NCI-H1930 (cell line): ENCODE measurements at regions not wholly inside any gene's neighbourhood (a gene's known extent, or its start where the extent isn't known, plus 50 kb on each side); places are given as distances from the start of the nearest gene placed in this dataset.

ENCODE experiments used
- DNase-seq, 2 experiments: peaks; one replicate each; lab custom pipeline; 2025; lab: John Stamatoyannopoulos, UW

GRCh38 chr6:4294636-4295035 lies 159.3 kb upstream of the ECI2 start:
- no peak for DNase-seq

- no peak for DNase-seq
Observed at GRCh38 chr6:4291453-4292403, 156.4 kb upstream of the ECI2 start.

GRCh38 chr6:4289770-4290320 lies 154.5 kb upstream of the ECI2 start:
- no peak for DNase-seq

- DNase-seq: no peak
Observed at GRCh38 chr6:4287811-4288244, 152.5 kb upstream of the ECI2 start.

DNA sequence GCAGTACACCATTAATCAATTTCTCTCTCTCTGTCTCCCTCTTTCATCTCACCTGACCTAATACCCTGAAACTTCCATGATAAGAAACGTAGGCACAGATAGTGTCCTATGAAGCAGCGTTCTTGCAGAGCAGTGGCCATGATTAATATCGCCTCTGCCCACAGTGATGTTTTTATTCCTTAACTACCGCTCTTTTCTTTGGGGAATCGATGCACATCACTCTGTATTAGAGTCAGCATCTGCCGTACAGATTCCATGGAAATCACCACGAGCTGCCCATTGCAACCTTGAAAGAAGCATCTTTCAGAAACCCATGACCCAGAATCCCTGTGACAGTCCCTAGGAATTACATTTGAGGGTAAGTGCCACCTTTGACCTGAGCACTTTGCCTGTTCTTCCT lies 152.0 kb upstream of the ECI2 start:
- no peak for DNase-seq

DNA sequence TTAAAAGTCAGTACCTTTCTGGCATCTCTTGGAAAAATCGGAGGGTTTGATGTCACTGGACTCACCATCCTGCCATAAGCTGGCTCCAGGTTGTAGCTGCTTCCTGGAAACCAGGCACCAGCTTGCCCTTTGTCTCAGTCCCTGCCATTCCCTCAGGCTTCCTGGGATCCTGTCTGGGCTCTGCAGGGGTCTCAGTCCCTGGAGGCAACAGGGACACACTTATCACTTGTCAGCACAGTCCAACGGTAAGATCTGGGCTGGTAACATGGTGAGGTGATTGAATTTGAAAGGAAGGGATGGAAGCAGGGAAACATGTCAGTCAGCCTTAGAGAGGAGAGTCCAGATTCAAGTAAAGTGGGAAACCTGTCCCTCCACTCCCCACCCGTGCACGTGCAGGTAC lies 147.6 kb upstream of the ECI2 start:
- DNase-seq: no peak

DNA sequence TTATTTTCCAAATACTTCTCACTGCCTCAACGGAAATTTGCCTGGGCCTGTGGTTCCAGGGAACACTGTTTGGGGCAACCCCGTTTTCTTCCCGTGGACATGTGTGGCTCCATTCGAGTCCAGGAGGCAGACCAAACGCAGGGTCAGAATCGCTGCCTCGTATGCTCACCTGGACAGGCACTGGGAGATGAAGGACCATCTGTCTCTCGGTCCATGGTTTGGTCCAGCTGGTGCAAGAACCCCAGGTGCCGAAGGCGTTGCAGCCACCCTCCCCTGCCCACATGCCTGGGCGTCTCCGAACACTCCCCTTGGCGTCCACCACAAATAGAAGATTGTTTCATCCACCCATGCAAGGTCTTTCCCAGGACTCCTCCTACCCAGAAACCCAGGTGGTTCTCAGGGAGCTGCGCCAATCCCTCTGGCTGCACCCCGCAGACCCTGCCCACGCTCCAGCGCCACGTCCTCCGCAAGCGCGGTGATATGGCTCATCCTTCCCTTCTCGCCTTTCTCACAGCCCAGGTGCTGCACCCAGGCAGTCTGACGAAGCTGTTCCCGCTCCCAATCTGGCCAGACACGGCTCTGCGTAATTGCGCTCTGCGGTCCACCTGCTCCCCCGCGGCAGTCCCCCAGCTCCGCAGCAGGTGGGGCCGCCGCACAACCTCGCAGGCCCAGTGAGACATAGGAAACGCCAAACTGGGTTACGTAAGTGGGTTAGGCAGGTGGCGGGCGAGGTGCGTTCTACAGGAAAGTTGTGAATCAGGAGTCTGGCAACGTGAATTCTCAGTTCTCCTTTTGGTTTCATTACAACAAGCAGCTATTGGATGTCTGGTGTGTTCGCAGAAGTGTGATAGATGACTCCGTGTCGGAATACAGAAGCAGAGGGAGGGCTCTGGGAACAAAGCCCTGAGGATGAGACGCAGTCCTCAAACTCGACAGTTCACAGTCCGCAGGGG lies 146.2 kb upstream of the ECI2 start:
- peak in 1 of 2 experiments; percentile 1 for DNase-seq

GRCh38 chr6:4280707-4281106 lies 145.3 kb upstream of the ECI2 start:
- no peak for DNase-seq

- no peak for DNase-seq
Observed at GRCh38 chr6:4280031-4280430, 144.7 kb upstream of the ECI2 start.

GRCh38 chr6:4274382-4275082 lies 139.2 kb upstream of the ECI2 start:
- DNase-seq: no peak

DNA sequence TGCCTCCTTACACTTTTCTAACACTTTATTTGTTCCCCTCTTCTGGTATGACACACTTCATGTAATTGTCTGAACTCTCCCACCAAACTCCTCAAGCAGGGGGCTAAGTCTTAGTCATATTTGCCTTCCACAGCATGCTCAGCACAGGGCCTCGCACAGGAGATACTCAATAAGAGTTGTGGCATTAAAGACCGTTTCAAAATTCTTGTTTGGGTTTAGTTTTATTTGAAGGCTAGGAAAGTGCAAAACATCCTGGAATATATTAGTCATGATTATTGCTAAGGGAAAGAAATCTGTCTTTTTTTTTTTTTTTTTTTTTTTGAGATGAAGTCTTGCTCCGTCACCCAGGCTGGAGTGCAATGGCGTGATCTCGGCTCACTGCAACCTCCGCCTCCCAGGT lies 137.6 kb upstream of the ECI2 start:
- DNase-seq: no peak

DNA sequence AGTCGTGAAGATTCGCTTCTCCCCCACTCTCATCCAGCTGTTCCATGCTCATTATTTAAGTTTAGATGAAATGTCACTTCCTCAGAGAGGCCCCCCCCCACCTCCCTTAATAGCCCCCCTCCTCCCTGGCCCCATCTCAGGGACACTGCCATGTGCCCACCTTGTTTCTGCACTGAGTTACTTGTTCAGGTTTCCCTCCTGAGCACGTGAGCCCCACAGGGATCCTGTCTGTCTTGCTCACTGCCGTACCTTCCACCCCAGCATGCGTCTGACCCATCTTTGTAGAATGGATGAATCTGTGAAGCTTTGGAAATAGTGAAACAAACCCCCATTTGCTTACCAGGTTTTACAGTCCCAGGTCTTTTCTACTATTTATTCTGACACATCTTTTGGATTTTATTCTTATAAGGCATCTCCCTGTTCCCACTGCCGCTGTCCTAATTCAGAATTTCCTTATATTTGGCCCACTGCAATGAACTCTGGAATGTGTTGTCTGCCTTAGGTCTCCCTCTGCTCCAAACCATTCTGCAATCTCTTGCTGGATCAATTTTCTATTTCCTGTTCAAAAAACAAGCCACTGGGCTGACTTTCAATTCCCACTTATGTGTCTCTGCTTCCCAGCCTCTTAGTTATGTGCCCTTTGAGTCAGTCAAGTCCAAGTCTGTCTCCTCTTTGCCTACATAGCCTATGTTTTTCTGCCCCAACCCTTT lies 136.5 kb upstream of the ECI2 start:
- no peak for DNase-seq

- no peak for DNase-seq
Observed at GRCh38 chr6:4270776-4271175, 135.4 kb upstream of the ECI2 start.

DNA sequence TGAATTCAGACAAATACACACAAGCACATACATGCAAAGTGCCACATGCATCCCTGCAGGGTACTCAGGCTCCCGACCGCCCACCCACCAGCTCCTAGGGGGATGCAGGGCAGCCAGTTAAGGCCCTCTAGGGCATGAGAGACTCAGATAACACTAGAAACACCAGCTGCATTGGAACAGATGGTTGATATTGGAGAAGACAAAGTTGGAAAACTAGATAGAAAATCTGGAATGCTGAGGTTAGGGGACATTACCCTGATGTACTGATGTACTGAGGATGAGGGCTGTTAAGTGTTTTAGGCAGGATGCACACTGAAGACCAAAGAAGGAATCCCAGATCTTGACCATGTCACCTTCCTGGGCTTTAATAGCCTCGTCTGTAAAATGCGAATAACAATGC lies 134.6 kb upstream of the ECI2 start:
- no peak for DNase-seq

DNA sequence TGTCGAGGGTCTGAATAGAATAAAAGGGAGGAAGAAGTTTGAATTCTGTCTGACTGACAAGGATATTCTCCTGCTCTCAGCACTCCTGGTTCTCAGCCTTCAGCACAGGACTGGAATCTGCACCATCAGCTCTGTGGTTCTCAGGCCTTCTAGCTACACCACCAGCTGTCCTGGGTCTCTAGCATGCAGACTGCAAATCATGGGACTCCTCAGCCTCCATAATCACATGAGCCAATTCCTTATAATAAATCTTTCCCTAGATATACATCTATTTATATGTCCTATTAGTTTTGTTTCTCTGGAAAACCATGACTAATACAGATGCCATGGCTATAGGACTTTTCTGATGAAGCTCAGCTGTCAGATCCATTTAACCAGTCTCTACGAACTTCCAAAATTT lies 132.8 kb upstream of the ECI2 start:
- DNase-seq: no peak

DNA sequence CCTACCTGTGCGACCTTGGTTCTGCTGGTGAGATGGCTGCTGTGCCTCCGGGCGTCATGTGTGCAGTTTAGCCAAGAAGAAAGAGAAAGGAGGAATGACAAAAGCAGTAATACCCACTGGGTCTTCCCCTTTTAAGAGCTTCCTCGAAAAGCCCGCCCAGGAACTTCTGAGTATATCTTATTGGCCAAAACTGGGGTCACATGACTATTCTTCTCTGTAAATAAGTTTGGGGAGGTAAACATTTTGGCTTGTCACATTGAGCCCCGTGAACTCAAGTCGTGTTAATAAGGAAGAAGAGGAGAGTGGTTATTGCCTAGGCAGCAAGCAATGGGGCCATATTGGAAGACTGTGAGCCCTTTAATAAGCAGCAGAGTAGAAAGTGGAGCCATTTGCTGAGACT lies 130.4 kb upstream of the ECI2 start:
- no peak for DNase-seq

DNA sequence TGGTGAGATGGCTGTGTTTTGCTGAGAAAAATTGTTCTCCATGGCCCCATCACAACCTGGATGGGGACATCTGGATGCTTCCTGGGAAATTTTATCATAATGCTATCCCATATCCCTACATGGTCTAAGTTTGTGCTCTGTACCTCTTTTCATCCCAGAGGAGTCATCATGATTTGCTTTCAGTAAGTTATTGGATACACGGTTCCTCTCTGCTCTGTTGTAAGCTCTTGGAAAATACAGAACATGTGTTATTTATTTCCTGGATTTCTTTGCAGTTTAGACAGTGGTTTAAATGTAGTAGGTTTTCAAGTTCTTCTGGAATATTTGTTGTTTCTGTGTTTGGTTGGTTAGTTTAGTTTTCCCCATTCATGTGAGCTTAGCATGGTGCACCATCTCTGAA lies 129.2 kb upstream of the ECI2 start:
- no peak for DNase-seq

DNA sequence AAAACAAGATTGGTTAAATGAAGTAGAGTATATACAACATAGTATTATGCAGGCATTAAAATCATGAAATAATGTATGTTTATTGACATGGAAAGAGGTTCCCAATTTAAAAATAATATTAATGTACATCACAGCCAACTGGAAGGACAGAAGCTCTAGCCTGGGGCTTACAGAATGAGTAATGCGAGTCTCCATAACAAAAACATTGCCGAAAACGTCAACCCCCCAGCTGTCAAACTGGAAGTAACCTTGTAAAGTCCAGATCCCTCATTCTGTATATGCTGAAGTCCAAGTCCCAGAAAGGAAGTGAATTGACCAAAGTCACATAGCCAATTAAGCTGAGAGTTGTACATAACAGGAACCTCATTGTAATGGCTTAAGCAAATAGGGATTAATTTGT lies 128.7 kb upstream of the ECI2 start:
- no peak for DNase-seq

DNA sequence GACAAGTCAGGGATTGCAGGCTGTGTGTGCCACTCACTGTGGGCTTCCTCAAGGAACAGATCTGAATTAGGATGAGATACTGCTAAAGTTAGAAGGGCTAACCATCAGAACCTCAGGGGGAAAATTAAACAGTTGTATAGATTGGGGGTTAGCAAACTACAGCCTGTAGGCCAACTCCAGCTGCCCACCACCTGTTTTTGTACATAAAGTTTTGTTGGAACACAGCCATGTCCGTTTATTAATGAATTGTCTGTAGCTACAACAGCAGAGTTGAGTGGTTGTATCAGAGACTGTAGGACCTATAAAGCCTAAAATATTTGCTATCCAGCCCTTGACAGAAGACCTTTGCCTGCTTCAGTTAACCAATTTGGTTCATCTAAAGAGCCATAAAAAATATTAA lies 127.2 kb upstream of the ECI2 start:
- DNase-seq: no peak

DNA sequence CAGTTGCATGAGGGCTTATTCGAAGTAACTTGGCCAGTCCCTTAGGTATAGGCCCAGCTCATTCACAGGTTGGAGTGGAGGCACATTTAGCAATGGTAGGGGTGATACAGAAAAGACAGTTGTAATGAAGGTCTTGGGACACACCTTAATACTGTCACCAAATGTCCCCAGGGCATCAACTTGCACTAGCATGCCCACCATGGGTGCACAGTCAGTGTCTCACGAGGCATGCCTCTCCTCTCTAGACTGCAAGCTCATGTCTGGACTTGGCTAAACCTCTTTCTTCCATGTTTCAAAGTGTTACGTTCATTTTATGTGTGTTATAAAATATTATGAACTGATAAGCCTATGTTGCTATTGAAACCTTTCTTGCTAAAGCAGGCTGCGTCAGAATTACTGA lies 124.0 kb upstream of the ECI2 start:
- no peak for DNase-seq

GRCh38 chr6:4258733-4259132 lies 123.4 kb upstream of the ECI2 start:
- DNase-seq: no peak
